OCI-LY3 (cell line): ENCODE measurements at regions not wholly inside any gene's neighbourhood (a gene's known extent, or its start where the extent isn't known, plus 50 kb on each side); places are given as distances from the start of the nearest gene placed in this dataset.

Experiments used
- CTCF ChIP-seq: fragments of 200-600, 300-600 bp; sonication (generic); IDR thresholded peaks from 2 replicates; pipeline ENCODE4 v1.5.1; 2014; ENCODE audit warnings: antibody characterized with exemption, low read length, low read depth
- EZH2phosphoT487 ChIP-seq: fragments of 200-600 bp; shearing (Covaris generic); IDR thresholded peaks from 2 replicates; pipeline ENCODE4 v1.6.1; 2018; ENCODE audit warnings: antibody characterized with exemption, mixed run types, low read depth

GRCh38 chr1:59013276-59013927 lies 229.6 kb upstream of the JUN start:
- TF ChIP-seq CTCF (no peak), EZH2phosphoT487 (no peak)
